Breast epithelium (tissue), 3 donors: ENCODE measurements at regions not wholly inside any gene's neighbourhood (a gene's known extent, or its start where the extent isn't known, plus 50 kb on each side); places are given as distances from the start of the nearest gene placed in this dataset.

ENCODE experiments used
- POLR2A ChIP-seq: fragments of 450-650 bp; IDR thresholded peaks from one replicate; pipeline ENCODE4 v1.6.1; 2016; ENCODE audit warnings: antibody characterized with exemption, mild to moderate bottlenecking, moderate library complexity
- POLR2AphosphoS5 ChIP-seq, 3 donors: sonication (generic); formaldehyde crosslinking; IDR thresholded peaks; one replicate each; pipeline ENCODE4 v1.6.1; 2017; ENCODE audit warnings: antibody characterized with exemption in 3 of 3
- TF ChIP-seq, protein P1 (sequence below), 3 donors: fragments of 450-650 bp; IDR thresholded peaks; one replicate each; pipeline ENCODE4 v1.5.1; 2016 to 2017; ENCODE audit warnings: antibody characterized with exemption in 3 of 3, mild to moderate bottlenecking in 3 of 3, moderate library complexity in 3 of 3

DNA sequence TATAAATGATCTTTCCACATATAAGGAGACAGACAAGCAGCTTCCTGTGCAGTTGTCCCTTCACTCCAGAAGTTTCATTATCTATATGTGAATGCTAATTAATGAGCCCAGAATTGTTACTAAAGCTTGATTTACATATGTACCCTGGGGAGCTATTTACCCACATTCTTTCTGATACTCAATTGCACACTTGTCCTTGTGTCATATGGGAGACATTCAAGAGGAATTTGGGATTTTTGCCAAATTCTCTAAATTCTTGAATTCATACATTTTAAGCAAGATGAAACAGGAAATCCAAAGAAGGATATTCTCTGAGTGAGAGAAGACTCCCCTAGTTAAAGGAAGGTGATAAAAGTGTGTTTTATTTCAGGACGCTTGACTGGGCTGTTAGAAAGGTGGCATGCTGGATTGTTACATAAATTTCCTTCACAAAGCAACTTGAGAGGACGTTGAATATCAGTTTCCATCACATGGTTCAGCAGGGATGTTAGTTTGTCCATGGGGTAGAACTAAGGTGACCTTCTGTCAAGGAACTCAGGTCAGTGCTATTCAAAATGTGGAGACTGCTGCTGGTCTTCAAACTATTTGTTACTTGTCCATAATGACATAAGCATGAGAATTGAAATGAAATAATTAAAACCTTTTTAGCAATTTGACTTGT lies 368.2 kb downstream of the IRS1 start:
- TF ChIP-seq, protein P1, sequence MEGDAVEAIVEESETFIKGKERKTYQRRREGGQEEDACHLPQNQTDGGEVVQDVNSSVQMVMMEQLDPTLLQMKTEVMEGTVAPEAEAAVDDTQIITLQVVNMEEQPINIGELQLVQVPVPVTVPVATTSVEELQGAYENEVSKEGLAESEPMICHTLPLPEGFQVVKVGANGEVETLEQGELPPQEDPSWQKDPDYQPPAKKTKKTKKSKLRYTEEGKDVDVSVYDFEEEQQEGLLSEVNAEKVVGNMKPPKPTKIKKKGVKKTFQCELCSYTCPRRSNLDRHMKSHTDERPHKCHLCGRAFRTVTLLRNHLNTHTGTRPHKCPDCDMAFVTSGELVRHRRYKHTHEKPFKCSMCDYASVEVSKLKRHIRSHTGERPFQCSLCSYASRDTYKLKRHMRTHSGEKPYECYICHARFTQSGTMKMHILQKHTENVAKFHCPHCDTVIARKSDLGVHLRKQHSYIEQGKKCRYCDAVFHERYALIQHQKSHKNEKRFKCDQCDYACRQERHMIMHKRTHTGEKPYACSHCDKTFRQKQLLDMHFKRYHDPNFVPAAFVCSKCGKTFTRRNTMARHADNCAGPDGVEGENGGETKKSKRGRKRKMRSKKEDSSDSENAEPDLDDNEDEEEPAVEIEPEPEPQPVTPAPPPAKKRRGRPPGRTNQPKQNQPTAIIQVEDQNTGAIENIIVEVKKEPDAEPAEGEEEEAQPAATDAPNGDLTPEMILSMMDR (IDR thresholded peaks at IDR 0.05), result no peak
- TF ChIP-seq POLR2A (no peak), POLR2AphosphoS5 (IDR thresholded peaks at IDR 0.05) (no peak)
